Karpas-422 (cell line): ENCODE measurements at regions not wholly inside any gene's neighbourhood (a gene's known extent, or its start where the extent isn't known, plus 50 kb on each side); places are given as distances from the start of the nearest gene placed in this dataset.

Source experiments
- DNase-seq: peaks from one replicate; pipeline ENCODE4 v3.0.0-alpha.2; 2015
- H2AFZ ChIP-seq: fragments of 200-600 bp; sonication (generic); 2 replicates; pipeline ENCODE4 v1.6.1; 2014; ENCODE audit warnings: antibody characterized with exemption, low read length, mixed read lengths
- H3K27ac ChIP-seq: fragments of 200-600 bp; sonication (generic); 2 replicates; pipeline ENCODE4 v1.5.1; 2014; ENCODE audit warnings: mild to moderate bottlenecking, low read length, moderate library complexity
- H3K27me3 ChIP-seq: fragments of 200-600 bp; sonication (generic); 2 replicates; pipeline ENCODE4 v1.6.1; 2014; ENCODE audit warnings: low read length, mixed read lengths
- H3K36me3 ChIP-seq: fragments of 200-600 bp; sonication (generic); 2 replicates; pipeline ENCODE4 v1.6.1; 2014; ENCODE audit warnings: low read length, mixed read lengths; ENCODE audit not compliant: insufficient read depth
- H3K4me1 ChIP-seq: fragments of 200-600 bp; sonication (generic); 2 replicates; pipeline ENCODE4 v1.6.1; 2014; ENCODE audit warnings: mild to moderate bottlenecking, low read length, mixed read lengths
- H3K4me2 ChIP-seq: fragments of 200-600 bp; sonication (generic); 2 replicates; pipeline ENCODE4 v1.6.1; 2014; ENCODE audit warnings: low read length, low read depth, mild to moderate bottlenecking; ENCODE audit not compliant: poor library complexity, severe bottlenecking
- H3K4me3 ChIP-seq: fragments of 200-600 bp; sonication (generic); 2 replicates; pipeline ENCODE4 v1.5.1; 2014; ENCODE audit warnings: mild to moderate bottlenecking, antibody characterized with exemption, low read length, mixed read lengths
- H3K79me2 ChIP-seq: fragments of 200-600 bp; sonication (generic); 2 replicates; pipeline ENCODE4 v1.6.1; 2014; ENCODE audit warnings: mild to moderate bottlenecking, low read length, mixed read lengths
- H3K9ac ChIP-seq: fragments of 200-600 bp; sonication (generic); 2 replicates; pipeline ENCODE4 v1.6.0; 2014; ENCODE audit warnings: low read length
- H3K9me2 ChIP-seq: fragments of 200-600 bp; sonication (generic), shearing (Covaris generic); replicated peaks from 2 replicates; pipeline ENCODE4 v1.6.0; 2014; ENCODE audit warnings: mild to moderate bottlenecking, low read length, moderate library complexity; ENCODE audit not compliant: insufficient read depth
- H3K9me3 ChIP-seq: fragments of 300-700, 200-600 bp; sonication (generic); 2 replicates; pipeline ENCODE4 v1.6.1; 2014; ENCODE audit warnings: low read length, mixed read lengths
- H4K20me1 ChIP-seq: fragments of 200-600 bp; sonication (generic); 2 replicates; pipeline ENCODE4 v1.6.1; 2014; ENCODE audit warnings: mild to moderate bottlenecking, antibody characterized with exemption, low read length, low read depth; ENCODE audit not compliant: insufficient read depth

- H2AFZ ChIP-seq, result no peak overlapping the region
- H3K9me3 ChIP-seq, result peaks cover 13% of the 10 kb centered on the region
- no peak overlapping the region for H3K4me2 ChIP-seq
Observed at GRCh38 chr12:90290980-90291975, 582.6 kb upstream of the ATP2B1 start.

GRCh38 chr12:90287585-90287984 is 578.9 kb upstream of the ATP2B1 start:
- H3K79me2 ChIP-seq, result no peaks in the 10 kb centered on the region
- DNase-seq, result no peak
- no peaks in the 10 kb centered on the region for H3K27me3 ChIP-seq
- H3K36me3 ChIP-seq, result no peaks in the 10 kb centered on the region
- H3K9me3 ChIP-seq, result peaks cover 13% of the 10 kb centered on the region
- no peak overlapping the region for H3K4me2 ChIP-seq
- H3K27ac ChIP-seq, result no peak overlapping the region
- H2AFZ ChIP-seq, result no peak overlapping the region
- H3K9ac ChIP-seq, result no peak overlapping the region
- no peaks in the 10 kb centered on the region for H4K20me1 ChIP-seq
- no peak overlapping the region for H3K4me3 ChIP-seq
- no peaks in the 10 kb centered on the region for H3K9me2 ChIP-seq
- no peaks in the 10 kb centered on the region for H3K4me1 ChIP-seq

More at GRCh38 chr12:90290980-90291975, 582.6 kb upstream of the ATP2B1 start:
- no peaks in the 10 kb centered on the region for H3K79me2 ChIP-seq
- no peak for DNase-seq
- no peaks in the 10 kb centered on the region for H3K9me2 ChIP-seq
- H3K36me3 ChIP-seq, result no peaks in the 10 kb centered on the region
- H4K20me1 ChIP-seq, result no peaks in the 10 kb centered on the region
- H3K9ac ChIP-seq, result no peak overlapping the region
- no peak overlapping the region for H3K27ac ChIP-seq
- H3K27me3 ChIP-seq, result no peaks in the 10 kb centered on the region
- no peaks in the 10 kb centered on the region for H3K4me1 ChIP-seq
- no peak overlapping the region for H3K4me3 ChIP-seq

- no peaks in the 10 kb centered on the region for H3K36me3 ChIP-seq
- peaks cover 3% of the 10 kb centered on the region for H3K9me3 ChIP-seq
- no peaks in the 10 kb centered on the region for H3K9me2 ChIP-seq
- H2AFZ ChIP-seq, result no peak overlapping the region
- H4K20me1 ChIP-seq, result no peaks in the 10 kb centered on the region
- H3K79me2 ChIP-seq, result no peaks in the 10 kb centered on the region
- H3K27ac ChIP-seq, result no peak overlapping the region
- H3K4me2 ChIP-seq, result no peak overlapping the region
- no peak for DNase-seq
- no peak overlapping the region for H3K9ac ChIP-seq
- H3K27me3 ChIP-seq, result no peaks in the 10 kb centered on the region
- no peaks in the 10 kb centered on the region for H3K4me1 ChIP-seq
- no peak overlapping the region for H3K4me3 ChIP-seq
Observed at GRCh38 chr12:90281154-90281868, 572.7 kb upstream of the ATP2B1 start.

- Histone ChIP-seq H3K9me2 (no peaks in the 10 kb centered on the region), H4K20me1 (no peaks in the 10 kb centered on the region), H2AFZ (no peak overlapping the region), H3K36me3 (no peaks in the 10 kb centered on the region), H3K27ac (no peak overlapping the region), H3K9me3 (peaks cover 3% of the 10 kb centered on the region; the same call in 1 of the 2 replicates), H3K9ac (no peak overlapping the region), H3K4me3 (no peak overlapping the region), H3K27me3 (no peaks in the 10 kb centered on the region), H3K4me1 (no peaks in the 10 kb centered on the region), H3K4me2 (no peak overlapping the region), H3K79me2 (no peaks in the 10 kb centered on the region)
- no peak for DNase-seq
Observed at GRCh38 chr12:90280564-90281058, 572.0 kb upstream of the ATP2B1 start.

GRCh38 chr12:90280033-90280432 is 571.4 kb upstream of the ATP2B1 start:
- H3K36me3 ChIP-seq, result no peaks in the 10 kb centered on the region
- no peaks in the 10 kb centered on the region for H3K4me1 ChIP-seq

GRCh38 chr12:90275088-90275487 is 566.5 kb upstream of the ATP2B1 start:
- H3K27ac ChIP-seq, result no peak overlapping the region
- H3K4me1 ChIP-seq, result no peaks in the 10 kb centered on the region
- no peak for DNase-seq
- no peaks in the 10 kb centered on the region for H3K9me2 ChIP-seq
- no peak overlapping the region for H3K9ac ChIP-seq
- no peaks in the 10 kb centered on the region for H3K36me3 ChIP-seq
- no peaks in the 10 kb centered on the region for H3K27me3 ChIP-seq
- no peaks in the 10 kb centered on the region for H4K20me1 ChIP-seq
- H3K4me2 ChIP-seq, result no peak overlapping the region
- no peak overlapping the region for H3K4me3 ChIP-seq
- H3K79me2 ChIP-seq, result no peaks in the 10 kb centered on the region
- no peak overlapping the region for H2AFZ ChIP-seq
- H3K9me3 ChIP-seq, result peaks cover 3% of the 10 kb centered on the region; the same call in 1 of the 2 replicates

More at GRCh38 chr12:90280033-90280432, 571.4 kb upstream of the ATP2B1 start:
- H3K4me3 ChIP-seq, result no peak overlapping the region
- no peaks in the 10 kb centered on the region for H3K79me2 ChIP-seq
- DNase-seq, result no peak
- H2AFZ ChIP-seq, result no peak overlapping the region
- H3K4me2 ChIP-seq, result no peak overlapping the region
- H4K20me1 ChIP-seq, result no peaks in the 10 kb centered on the region
- H3K9me2 ChIP-seq, result no peaks in the 10 kb centered on the region
- peaks cover 3% of the 10 kb centered on the region; the same call in 1 of the 2 replicates for H3K9me3 ChIP-seq
- no peak overlapping the region for H3K9ac ChIP-seq
- no peaks in the 10 kb centered on the region for H3K27me3 ChIP-seq
- H3K27ac ChIP-seq, result no peak overlapping the region

- Histone ChIP-seq H3K4me3 (no peak overlapping the region), H4K20me1 (no peaks in the 10 kb centered on the region), H3K4me2 (no peak overlapping the region), H3K9ac (no peak overlapping the region), H2AFZ (no peak overlapping the region), H3K79me2 (no peaks in the 10 kb centered on the region), H3K4me1 (no peaks in the 10 kb centered on the region), H3K9me2 (no peaks in the 10 kb centered on the region), H3K27me3 (no peaks in the 10 kb centered on the region), H3K36me3 (no peaks in the 10 kb centered on the region), H3K9me3 (peaks cover 3% of the 10 kb centered on the region; the same call in 1 of the 2 replicates), H3K27ac (no peak overlapping the region)
- no peak for DNase-seq
Observed at GRCh38 chr12:90274407-90274806, 565.8 kb upstream of the ATP2B1 start.

GRCh38 chr12:90268574-90268973 is 559.9 kb upstream of the ATP2B1 start:
- H3K27ac ChIP-seq, result no peak overlapping the region
- H3K4me2 ChIP-seq, result no peak overlapping the region
- H3K4me1 ChIP-seq, result no peaks in the 10 kb centered on the region
- H3K9ac ChIP-seq, result no peak overlapping the region
- H3K4me3 ChIP-seq, result no peak overlapping the region
- H3K36me3 ChIP-seq, result no peaks in the 10 kb centered on the region
- H3K27me3 ChIP-seq, result no peaks in the 10 kb centered on the region
- DNase-seq, result no peak
- H3K9me2 ChIP-seq, result no peaks in the 10 kb centered on the region
- H2AFZ ChIP-seq, result no peak overlapping the region
- no peaks in the 10 kb centered on the region for H4K20me1 ChIP-seq
- no peaks in the 10 kb centered on the region for H3K79me2 ChIP-seq
- no peaks in the 10 kb centered on the region; the same call in 1 of the 2 replicates for H3K9me3 ChIP-seq
